Hematopoietic multipotent progenitor cell treated with erythropoietin and hydrocortisone succinate and interleukin-3 and kit ligand, for 4 days (in vitro differentiated cells): ENCODE measurements at regions not wholly inside any gene's neighbourhood (a gene's known extent, or its start where the extent isn't known, plus 50 kb on each side); places are given as distances from the start of the nearest gene placed in this dataset.
A peak's percentile ranks its signal among the peaks of the same experiment; 100 is the strongest.
"Not testable (repeated sequence)": the region's sequence is repeated elsewhere in the genome, so short reads cannot be mapped to it uniquely, and the experiment has no call there.

Experiments used
- DNase-seq: peaks from one replicate; pipeline ENCODE4 v3.0.0-alpha.2; 2015

DNA sequence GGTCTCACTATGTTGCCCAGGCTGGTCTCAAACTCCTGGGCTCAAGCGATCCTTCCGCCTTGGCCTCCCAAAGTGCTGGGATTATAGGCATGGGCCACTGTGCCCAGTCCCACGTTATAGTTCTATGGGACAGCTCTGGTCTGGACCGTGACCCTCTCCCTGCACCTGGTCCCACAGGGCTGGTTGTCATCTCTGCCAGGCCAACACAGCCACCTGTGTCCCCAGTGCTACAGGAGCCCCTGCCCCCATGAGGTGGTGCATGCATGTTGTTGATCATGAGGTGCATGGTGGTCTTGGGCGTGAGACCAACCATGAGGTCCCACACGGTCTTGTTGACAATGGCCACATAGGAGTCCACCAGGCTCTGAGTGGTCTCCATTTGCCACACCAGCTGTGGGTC is 51.0 kb upstream of the UBE2Q2 start:
- not testable (repeated sequence) for DNase-seq

DNA sequence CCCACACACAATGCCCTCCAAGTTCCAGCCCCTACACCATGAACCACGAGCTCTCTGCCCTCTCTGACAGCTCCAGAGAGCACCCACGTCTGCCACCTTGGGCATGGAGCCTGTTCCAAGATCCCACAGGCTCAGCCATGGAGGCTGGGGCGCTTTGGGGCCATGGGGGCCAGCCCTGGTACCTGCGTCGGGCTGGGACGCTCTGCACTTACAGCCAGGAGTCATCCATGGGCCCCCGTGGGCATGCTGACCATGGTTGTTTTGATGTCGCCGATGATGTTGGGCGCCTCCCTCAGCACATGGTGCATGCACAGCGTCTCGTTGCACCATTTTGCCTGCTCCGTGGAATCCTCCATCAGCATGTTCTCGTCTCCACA is 51.9 kb upstream of the UBE2Q2 start:
- DNase-seq, result no peak

DNA sequence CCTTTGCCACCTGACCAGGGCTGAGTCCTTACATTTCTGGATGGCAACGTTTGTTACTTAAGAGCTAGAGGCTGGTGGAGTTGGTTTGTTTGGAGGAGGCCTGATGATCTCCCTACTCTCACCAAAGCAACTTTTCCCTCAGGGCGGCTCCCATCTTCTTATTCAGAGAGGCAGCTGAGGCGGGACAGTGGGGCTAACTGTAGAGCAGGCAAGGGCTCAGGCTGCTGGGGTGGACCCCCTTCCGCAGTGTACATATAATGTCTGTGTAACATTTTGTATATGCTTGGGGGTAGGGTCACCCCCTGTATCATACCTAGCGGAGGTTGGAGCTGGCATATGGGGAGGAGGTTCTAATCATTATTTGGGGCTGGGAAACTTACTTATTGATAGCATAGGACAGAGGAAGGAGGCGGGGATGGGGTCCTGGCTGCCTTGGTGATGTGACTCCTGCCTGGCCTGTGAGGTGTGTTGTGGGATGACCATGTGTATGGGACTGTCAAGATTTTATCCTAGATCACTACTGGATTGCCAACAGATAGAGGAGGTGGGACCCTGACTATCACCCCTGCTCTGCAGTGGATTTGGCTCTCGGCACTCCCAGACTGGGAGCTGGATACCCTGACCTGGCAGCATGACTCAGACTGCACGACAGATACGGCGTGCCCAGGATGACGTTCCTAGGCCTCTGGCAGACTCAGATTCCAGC is 52.5 kb upstream of the UBE2Q2 start:
- DNase-seq, result no peak

DNA sequence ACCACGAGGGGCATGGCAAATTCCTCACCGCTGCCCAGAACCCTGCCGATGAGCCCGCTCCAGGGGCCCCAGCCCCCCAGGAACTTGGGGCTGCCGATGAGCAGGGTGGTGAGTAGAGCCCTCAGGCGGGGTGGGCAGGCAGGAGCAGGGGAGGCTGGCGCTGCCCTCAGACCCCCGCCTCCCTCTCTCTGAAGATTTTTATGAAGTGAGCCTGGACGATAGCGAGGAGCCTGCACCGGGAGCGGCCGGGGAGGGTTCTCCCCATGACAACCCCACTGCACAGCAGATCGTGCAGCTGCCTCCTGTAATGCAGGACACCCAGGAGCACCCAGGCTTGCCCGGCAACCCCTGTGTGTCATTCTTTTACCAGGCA is 56.7 kb upstream of the UBE2Q2 start:
- no peak for DNase-seq

DNA sequence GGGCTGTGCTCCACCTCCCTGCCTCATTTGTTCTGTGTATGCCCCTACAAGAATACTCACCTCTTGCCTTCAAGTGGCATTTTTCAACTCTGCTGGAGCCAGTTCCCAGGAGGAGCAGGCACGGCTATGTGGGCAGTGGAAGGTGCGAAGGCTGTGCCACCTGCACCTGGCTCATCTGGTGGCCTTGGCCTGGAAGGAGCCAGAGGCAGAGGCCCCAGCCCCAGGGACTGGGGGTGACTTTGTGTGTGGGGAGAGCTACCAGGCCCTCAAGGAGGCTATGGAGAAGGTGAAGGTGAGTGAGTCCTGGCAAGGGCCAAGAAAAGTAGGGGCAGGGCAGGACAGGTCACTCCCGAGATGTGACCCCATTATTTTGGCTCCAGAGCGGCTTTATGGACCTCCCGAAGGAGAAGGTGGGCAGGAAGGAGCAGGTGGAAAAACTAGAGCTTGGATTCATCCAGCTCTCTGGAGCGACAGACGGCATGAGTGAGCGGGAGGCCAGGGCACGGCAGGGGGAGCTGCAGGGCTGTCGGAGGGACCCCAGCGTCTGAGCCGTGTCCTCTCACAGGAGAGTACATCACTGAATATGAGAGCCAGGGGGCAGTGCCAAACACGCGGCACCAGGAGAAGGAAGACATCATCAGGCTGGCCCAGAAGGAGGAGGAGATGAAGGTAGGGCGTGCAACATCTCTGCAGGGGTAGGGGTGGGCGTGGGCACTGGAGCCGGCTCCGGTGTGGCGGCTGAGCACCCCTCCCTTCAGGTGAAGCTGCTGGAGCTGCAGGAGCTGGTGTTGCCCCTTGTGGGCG is 57.3 kb upstream of the UBE2Q2 start:
- DNase-seq, result peak; percentile 56

DNA sequence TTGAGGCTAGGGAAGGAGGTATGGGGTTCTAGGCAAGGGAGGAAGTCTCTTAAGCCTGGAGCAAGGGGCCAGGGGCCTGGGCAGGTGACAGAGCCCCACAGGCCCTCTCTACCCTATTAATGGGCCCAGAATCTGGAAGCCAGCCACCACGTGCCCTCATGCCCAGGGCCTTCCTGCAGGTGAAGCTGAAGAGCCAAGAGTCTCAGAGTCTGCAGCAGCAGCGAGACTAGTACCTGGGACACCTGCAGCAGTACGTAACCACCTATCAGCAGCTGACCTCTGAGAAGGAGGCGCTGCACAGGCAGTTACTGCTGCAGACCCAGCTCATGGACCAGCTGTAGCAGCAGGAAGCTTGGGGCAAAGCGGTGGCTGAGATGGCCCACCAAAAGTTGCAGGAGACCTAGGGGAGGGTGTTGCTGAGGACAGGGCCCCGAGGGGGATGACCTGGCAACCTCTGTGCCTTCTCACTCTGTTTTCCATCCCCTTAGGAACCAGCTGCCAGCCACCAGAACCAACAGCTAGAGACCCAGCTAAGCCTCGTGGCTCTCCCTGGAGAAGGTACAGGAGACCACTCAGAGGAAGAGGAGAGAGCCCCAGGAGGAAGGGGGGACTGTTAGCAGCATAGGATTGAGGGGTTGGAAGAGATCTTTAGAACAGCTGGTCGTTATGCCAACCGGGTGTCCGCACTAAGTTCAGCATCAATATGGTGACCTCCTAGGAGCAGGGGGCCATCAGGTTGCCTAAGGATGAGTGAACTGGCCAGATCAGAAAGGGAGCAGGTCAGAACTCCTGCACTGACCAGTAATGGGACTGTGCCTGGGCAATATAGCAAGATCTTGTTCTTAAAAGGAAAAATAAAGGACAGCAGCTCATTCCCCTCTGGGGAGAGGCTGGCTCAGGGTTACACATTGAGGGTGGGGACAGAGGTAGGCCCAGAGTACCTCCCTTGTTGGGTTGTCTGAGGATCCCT is 58.5 kb upstream of the UBE2Q2 start:
- not testable (repeated sequence) for DNase-seq

DNA sequence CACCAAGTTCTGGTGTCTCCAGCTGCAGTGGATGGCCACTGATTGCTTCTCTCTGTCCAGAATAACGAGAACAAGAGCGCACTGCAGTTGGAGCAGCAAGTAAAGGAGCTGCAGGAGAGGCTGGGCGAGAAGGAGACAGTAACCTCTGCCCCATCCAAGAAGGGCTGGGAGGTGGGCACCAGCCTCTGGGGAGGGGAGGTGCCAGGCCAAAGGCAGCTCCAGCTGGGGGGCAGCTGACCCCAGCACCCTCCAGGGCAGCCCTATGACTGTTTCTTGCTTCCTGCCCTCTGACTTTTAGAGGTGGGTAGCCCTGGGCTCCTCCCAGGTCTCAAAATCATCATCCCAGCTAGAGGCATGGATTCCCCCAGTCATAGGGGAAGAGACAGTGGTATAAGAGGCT is 59.7 kb upstream of the UBE2Q2 start:
- not testable (repeated sequence) for DNase-seq

DNA sequence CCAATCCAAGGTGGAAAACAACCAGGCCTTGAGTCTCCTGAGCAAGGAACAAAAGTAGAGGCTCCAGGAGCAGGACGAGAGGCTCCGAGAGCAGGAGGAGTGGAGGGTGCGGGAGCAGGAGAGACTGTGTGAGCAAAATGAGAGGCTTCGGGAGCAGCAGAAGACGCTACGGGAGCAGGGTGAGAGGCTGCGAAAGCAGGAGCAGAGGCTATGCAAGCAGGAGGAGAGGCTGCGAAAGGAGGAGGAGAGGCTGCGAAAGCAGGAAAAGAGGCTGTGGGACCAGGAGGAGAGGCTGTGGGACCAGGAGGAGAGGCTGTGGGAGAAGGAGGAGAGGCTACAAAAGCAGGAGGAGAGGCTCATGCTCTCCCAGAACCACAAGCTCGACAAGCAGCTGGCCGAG is 60.3 kb upstream of the UBE2Q2 start:
- no peak for DNase-seq

DNA sequence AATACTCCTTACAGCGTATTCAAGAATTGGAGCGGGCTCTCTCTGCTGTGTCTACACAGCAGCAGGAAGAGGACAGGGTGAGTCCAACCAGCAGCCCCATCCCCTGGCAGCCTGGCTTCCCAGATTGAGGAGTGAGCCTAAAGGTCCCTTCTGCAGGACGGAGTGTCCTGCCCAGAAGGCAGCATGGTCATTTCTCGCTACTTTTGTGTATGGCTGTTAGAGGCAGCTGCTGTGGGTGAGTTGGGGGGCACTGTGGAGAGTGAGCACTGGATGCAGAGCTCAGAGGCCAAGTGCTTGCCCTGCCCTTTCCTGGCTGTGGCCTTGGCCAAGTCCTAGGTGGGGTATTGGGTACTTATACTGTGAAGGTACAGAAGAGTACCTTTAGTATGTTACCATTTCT is 62.3 kb upstream of the UBE2Q2 start:
- not testable (repeated sequence) for DNase-seq

DNA sequence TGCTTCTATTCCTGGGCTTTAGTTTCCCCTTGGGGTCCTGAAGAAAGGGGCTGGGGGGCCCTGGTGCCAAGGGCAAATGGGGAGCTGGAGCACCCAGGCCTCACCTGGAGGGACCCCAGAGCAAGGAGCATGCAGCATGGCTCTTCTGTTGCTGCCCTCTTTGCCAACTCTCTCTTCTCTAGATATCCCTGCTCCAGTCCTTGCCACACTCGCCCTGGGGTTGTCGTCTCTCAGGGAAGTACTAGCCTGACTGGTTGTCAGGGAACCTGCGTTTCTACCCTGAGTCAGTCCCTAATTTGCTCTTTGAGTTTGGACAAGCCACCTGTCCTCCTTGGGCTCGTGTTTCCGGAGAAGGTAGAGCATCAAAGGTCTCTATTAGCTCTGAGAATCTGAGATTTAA is 63.7 kb upstream of the UBE2Q2 start:
- no peak for DNase-seq

DNA sequence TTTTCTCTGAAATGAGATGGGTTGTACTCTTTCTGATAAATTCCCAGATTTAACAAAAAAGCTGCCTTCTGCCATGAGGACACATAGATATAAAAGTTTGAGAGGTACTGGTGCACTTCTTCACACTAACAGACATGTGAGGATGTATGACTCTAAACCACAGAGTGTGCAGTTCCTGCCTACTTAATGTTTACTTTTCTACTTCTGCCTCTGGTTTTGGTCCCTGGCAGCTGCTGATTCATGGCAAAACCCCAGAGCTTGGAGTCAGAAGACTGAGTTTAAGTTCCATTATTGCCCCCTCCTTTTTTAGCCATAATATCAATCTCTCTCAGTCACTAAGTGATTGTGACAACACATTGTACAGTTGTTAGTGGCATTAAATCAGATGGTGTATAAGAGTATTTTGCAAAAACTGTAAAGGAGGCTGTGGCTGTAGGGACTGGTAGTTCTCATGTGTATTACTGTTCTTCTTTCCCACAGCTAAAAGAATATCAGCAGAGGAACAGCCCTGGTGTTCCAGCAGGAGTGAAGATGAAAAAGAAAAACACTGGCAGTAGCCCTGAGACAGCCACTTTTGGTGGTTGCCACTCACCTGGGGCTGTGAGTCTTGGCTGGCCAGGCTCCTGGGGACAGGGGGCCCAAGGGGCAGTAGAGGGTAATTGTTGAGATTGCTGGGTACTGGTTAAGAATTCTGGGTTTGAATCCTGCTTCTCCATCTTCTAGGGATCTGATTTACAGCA is 64.4 kb upstream of the CSPG4 start:
- peak; percentile 25 for DNase-seq

DNA sequence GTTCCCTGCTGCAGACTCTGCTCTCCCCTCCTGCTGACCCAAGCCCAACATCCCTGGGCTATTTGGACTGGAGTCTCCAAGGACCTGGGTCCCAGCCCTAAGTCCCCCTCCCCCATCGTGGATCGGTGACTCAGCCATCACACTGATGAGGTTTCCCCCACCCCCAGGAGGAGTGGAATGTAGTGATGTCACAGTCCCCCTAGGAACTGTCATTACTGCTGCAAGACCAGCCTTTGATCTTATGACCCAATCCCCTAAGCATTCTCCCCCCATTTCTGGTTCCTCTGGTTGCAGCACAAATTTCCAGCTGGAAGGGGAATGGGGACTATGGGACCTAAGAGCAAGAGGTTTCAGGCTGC is 63.4 kb upstream of the CSPG4 start:
- no peak for DNase-seq

DNA sequence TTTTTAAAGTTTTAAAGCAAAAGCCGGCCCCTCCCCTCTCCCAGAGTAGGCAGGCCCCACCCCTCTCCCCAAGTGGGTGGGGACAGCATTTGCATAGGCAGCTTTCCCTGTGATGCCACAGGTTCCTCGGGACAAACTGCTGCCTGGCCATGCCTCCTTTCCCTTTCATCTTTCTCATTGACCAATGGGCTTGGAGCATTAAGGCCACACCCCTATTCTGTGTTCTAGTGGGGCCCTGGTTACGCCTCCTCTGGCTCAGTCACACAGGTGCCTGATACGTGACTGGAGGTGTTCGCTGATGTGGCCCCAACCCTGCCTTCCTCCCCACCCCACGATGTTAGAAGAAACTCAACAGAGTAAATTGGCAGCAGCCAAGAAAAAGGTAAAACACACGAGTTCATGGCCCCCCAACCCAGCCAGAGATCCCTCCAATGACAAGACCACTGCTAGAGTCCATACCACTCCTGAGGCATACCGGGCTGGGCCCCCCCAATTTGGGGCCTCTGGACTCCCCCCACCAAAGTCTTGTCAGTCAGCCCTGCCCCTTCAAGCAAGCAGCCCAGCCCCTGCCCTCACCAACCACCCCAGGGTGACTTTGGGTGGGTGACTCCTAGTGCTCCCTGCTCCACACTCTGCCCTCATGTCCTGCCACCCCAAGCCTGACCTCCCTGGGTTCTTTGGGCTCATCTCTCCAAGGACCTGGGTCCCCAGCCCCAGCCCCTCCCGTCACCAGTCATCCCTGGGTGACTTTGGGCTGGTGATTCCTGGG is 62.8 kb upstream of the CSPG4 start:
- peak; percentile 16 for DNase-seq

DNA sequence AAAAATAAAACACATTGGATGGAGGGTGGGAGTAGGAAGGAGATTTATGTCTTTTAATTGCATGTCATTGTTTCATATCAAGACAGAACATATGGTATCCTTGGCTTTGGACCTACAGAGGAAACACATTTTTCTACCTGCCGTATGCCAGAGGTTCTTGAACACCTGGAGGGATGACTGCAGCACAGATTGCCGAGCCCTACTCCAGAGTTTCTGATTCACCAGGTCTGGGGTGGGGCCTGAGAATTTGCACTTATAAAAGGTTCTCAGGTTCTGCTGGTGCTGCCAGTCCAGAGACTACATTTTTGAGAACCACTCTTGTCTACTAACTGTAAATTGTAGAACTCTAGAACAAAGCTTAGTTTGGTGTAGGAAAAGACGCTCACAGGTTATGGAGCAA is 61.3 kb upstream of the CSPG4 start:
- not testable (repeated sequence) for DNase-seq

DNA sequence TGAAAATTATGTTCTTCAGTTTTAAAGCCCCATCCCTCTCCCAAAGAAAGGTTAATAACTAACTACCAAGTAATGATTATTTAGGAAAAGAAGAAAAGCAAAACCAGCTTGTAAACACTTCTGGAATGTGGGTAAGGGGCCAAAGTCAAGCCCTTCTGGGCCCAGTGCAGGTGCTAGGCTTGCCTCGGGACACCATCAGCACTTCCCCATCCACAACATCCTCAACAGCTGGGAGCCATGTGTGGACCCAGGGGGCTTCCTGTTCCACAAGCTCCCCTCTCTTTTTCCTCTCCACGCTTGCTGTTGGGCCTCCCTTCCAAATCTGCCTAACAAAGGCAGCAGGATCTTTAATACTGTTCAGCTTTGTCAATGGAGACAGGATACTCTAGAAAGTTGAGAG is 58.4 kb upstream of the CSPG4 start:
- DNase-seq, result not testable (repeated sequence)

DNA sequence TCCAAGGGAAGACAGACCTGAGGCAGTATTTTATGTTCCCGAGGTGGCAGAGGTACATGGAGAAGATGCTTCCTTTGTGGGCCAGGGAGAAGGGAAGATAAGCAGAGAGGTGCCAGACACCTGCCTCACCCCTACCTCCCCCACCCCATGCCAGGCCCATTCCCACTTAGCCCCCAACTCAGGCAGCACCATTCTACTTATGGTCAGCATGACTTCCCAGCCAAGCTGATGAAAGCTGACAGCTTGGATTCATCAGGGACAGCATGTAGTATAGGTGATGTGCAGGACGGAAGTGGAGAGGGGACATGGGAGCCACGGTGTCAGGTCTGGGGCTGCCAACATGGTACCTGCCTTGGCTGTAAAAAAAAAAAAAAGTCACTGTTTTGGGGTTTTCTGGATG is 57.5 kb upstream of the CSPG4 start:
- no peak for DNase-seq

DNA sequence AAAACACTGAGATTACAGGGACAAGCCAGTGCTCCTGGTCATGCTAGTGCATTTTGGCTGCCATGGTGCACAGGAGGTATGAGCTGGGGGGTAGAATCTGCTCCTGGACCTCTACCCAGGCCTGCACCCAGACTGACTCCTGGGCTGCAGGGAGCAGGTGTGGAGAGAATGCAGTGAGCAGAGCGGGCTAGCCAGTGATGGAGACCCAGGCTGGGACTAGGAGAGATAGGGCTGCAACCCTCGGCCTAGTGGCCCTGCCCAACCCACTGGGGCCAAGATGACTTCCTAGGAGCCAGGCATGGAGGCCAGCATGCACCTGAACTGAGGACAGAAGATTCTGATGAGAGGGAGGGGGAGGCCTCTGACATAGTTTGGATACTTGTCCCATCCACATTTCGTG is 55.9 kb upstream of the CSPG4 start:
- not testable (repeated sequence) for DNase-seq

DNA sequence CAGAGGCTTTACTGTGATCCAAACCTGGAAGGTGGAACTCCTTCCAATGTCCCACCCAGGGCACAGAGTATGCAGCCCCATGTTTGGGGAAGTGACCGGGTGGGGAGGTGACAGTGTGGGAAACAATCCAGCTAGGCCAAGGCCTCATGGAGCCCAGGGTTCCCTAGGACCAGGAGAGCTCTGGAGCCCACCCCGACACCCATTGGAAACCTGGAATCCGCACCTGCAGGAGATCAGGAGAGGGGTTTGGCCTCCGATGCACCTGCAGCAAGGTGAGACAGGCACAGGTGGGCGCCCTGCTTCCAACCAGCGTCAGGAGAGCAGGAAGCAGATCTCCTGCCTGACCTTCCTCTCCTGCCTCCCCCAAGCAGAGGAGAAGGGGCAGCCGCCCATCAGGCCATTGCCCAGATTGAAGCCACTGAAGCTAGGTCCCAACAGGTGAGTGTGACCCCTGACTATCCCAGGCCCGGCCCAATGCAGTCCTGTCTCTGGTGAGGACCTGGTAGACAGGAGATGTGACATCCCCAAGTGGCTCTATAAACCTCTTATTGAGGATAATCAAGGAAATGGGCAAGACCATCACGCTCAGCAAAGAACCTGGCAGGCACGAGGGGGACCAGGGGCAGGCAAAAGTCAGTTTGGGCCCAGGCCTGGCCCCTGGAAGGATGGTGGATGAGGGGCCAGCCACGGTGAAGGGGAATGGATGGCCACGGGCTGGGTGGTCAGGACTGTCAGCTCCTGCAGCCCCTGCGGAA is 53.1 kb upstream of the CSPG4 start:
- DNase-seq, result not testable (repeated sequence)

DNA sequence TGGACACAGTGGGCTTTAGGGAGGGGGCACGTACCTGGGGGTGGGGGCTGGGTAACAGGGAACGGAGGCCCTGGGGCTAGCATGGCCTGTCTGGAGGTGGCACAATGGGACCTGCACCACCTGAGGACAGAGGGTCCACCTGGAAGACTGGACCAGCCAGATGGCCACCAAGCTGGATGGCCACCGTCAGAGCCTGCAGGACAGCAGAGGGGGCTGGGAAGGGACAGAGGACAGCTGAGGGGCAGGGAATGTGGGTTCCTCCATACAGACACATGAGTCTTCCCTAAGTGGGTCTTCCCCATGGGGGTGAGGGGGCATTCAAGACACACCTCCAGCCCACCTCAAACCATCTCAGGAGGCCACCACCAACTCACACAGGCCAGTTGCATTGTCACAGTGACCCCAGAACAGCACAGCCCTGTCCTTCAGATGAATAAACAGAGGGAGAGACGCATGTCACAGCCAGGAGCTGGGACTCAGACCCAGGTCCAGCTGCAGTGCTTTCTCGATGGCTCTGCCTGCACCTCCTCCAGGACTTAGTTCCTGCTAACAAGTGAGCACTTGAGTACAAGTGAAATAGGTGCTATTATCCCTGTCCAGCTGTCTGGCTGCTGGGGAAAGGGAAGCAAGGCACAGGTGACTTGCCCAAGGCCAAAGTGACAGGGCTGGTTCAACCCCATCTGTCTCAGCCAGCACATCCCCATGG is 52.4 kb upstream of the CSPG4 start:
- not testable (repeated sequence) for DNase-seq
